ENCODE measurements at regions not wholly inside any gene's neighbourhood (a gene's known extent, or its start where the extent isn't known, plus 50 kb on each side); places are given as distances from the start of the nearest gene placed in this dataset.

DNA sequence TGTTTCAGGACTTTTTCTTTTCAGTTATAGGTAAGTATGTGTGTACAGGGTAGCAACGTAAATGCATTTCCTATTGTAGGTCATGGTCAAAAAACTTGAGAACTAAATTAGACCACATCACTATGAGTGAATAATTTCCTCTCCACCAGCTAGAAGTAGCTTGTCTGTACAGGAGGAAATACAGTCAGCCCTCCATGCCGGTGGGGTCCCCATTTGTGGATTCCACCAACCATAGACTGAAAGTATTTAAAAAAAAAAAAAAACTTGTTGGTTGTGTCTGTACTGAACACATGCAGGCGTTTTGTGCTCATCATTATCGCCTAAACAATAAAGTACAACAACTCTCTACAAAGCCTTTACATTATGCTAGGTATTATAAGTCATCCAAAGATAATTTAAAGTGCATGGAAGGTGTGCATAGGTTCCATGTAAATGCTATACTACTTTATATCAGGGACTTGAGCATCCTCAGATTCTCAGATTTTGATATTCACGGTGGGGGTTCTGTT is 94.2 kb upstream of the NDUFV2 start:
- Histone ChIP-seq H2AFZ (ENCODE audit: low read depth, low read length) (peak overlapping the region; percentile 73), H3K4me3 (peak overlapping the region; percentile 1; the same call in 1 of the 2 replicates), H4K20me1 (replicated peaks; ENCODE audit: control insufficient read depth, insufficient read depth, low read length) (no peaks in the 10 kb centered on the region), H3K79me2 (ENCODE audit: control insufficient read depth, insufficient read depth, low read length) (no peaks in the 10 kb centered on the region), H3K4me1 (replicated peaks in 1 of 2; ENCODE audit: control insufficient read depth in 2 of 2, insufficient read depth in 2 of 2, low read length in 2 of 2) (peaks cover 20 to 59% of the 10 kb centered on the region in 2 experiments), H3K9ac (ENCODE audit: insufficient read depth in 1 of 2, low read depth in 2 of 2, low read length in 2 of 2) (peak overlapping the region in 1 of 2 experiments; percentile 81; a peak in 2 of 4 replicates), H3K27ac (ENCODE audit: extremely low read depth, low read depth, low read length) (peak overlapping the region; percentile 97), H3K9me1 (ENCODE audit: control insufficient read depth, insufficient read depth, low read length) (no peaks in the 10 kb centered on the region), H3K9me3 (replicated peaks; ENCODE audit: control insufficient read depth, insufficient read depth, low read depth, low read length) (peaks cover 11% of the 10 kb centered on the region), H3K4me2 (ENCODE audit: insufficient read depth, low read length) (peak overlapping the region; percentile 73), H3K36me3 (ENCODE audit: control insufficient read depth, insufficient read depth, low read length) (no peaks in the 10 kb centered on the region), H3K27me3 (ENCODE audit: control insufficient read depth in 2 of 2, insufficient read depth in 2 of 2, low read length in 2 of 2) (no peaks in the 10 kb centered on the region)
- FAIRE-seq, result no peak
- ChIA-PET POLR2A (interaction anchor here (0.6 to 3.3 kb wide), 8 partner anchors 9 to 233 kb away, joined by 3 to 26 read pairs (median 4); no protein-coding TSS in a partner anchor), CTCF (ENCODE audit: low intra/inter-chr PET ratio) (no interaction called here)
- in situ Hi-C loops (cut with MboI) (no loop called here), intact Hi-C loops (cut with micrococcal nuclease) (no loop called here)
- no TSS peak for BruUV-seq (replicated peaks)
- peak; percentile 6; the same call in 2 of the 3 replicates for ATAC-seq
- WGBS (ENCODE audit: insufficient coverage, low coverage, missing lambda C conversion rate), result 25% methylated on average over 5 of the region's 5 CpGs
- DNase-seq (ENCODE audit: extremely low read depth in 1 of 4, low spot score in 3 of 4), result peak in 1 of 4 experiments; percentile 15
- TF ChIP-seq SAFB2 (IDR thresholded peaks at IDR 0.05; ENCODE audit: borderline replicate concordance, low read depth, low read length, severe bottlenecking), result no peak
- no peak for TF ChIP-seq ETS2 (tag; IDR thresholded peaks at IDR 0.05; ENCODE audit: borderline replicate concordance, poor library complexity, severe bottlenecking)
- TF ChIP-seq PCBP1 (IDR thresholded peaks at IDR 0.05; ENCODE audit: low read depth, low read length, poor library complexity, severe bottlenecking), result no peak
- TF ChIP-seq, protein P1, sequence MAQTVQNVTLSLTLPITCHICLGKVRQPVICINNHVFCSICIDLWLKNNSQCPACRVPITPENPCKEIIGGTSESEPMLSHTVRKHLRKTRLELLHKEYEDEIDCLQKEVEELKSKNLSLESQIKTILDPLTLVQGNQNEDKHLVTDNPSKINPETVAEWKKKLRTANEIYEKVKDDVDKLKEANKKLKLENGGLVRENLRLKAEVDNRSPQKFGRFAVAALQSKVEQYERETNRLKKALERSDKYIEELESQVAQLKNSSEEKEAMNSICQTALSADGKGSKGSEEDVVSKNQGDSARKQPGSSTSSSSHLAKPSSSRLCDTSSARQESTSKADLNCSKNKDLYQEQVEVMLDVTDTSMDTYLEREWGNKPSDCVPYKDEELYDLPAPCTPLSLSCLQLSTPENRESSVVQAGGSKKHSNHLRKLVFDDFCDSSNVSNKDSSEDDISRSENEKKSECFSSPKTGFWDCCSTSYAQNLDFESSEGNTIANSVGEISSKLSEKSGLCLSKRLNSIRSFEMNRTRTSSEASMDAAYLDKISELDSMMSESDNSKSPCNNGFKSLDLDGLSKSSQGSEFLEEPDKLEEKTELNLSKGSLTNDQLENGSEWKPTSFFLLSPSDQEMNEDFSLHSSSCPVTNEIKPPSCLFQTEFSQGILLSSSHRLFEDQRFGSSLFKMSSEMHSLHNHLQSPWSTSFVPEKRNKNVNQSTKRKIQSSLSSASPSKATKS (CRISPR knock-in tag; IDR thresholded peaks at IDR 0.05), result no peak
- TF ChIP-seq, protein P2, sequence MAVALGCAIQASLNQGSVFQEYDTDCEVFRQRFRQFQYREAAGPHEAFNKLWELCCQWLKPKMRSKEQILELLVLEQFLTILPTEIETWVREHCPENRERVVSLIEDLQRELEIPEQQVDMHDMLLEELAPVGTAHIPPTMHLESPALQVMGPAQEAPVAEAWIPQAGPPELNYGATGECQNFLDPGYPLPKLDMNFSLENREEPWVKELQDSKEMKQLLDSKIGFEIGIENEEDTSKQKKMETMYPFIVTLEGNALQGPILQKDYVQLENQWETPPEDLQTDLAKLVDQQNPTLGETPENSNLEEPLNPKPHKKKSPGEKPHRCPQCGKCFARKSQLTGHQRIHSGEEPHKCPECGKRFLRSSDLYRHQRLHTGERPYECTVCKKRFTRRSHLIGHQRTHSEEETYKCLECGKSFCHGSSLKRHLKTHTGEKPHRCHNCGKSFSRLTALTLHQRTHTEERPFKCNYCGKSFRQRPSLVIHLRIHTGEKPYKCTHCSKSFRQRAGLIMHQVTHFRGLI (CRISPR knock-in tag; IDR thresholded peaks at IDR 0.05), result no peak
- no peak for TF ChIP-seq SP1 (CRISPR knock-in tag; IDR thresholded peaks at IDR 0.05)
- TF ChIP-seq, protein P3, sequence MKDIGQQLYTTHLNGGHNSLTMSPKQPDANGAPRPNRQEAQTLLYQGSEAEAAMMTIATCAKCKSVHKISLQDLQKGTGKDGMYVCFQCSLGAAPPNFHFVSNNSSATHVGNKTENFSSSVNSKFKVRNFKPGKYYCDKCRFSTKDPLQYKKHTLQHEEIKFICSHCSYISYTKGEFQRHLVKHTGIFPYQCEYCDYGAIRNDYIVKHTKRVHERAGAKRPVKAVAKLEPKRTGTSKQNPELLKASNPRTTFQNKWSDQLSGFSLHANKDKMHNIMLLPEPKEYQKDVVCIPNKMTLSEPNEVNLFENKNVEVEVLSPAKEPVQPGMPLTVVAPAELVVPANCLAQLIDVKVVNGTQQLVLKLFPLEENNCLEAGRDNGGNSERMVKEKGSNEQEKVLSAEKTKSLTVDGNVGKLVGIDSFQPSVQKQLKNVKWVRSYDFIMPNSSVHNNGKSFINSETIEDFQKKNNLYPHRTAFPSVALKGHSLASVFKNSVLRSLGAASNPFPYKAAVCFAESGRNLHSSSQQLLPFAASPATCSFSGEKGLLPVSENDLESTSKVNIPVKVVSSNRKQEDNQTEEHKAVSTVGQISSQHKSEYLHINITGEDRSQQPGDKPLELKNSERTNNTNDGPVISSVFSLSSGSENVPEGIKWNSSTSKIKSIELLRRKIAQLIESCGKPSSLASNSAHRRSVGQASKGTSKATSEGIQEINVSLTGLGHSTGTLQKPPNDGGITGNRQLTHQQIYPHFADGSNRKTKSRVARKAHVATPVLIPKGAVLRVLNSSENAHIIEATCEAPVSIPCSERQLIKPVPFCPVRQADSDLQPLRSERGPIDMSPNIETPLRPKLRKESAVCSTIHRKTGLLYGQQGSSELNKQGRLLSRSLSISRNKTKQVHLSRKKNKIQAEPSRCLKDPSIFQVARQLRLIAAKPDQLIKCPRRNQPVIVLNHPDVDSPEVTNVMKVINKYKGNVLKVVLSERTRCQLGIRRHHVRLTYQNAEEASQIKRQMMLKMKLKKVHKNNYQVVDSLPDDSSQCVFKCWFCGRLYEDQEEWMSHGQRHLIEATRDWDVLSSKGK (CRISPR knock-in tag; IDR thresholded peaks at IDR 0.05), result 0 out of 2 replicates have a peak, but pooled peaks have one; percentile 28
- TF ChIP-seq SIN3A (IDR thresholded peaks at IDR 0.05; ENCODE audit: borderline replicate concordance in 2 of 2, control insufficient read depth in 1 of 2, low read depth in 2 of 2, low read length in 2 of 2), result no peak
- TF ChIP-seq, protein P4, sequence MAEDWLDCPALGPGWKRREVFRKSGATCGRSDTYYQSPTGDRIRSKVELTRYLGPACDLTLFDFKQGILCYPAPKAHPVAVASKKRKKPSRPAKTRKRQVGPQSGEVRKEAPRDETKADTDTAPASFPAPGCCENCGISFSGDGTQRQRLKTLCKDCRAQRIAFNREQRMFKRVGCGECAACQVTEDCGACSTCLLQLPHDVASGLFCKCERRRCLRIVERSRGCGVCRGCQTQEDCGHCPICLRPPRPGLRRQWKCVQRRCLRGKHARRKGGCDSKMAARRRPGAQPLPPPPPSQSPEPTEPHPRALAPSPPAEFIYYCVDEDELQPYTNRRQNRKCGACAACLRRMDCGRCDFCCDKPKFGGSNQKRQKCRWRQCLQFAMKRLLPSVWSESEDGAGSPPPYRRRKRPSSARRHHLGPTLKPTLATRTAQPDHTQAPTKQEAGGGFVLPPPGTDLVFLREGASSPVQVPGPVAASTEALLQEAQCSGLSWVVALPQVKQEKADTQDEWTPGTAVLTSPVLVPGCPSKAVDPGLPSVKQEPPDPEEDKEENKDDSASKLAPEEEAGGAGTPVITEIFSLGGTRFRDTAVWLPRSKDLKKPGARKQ (CRISPR knock-in tag; IDR thresholded peaks at IDR 0.05), result 0 out of 2 replicates have a peak, but pooled peaks have one; percentile 28
- 0 out of 2 replicates have a peak, but pooled peaks have one; percentile 17 for TF ChIP-seq ARID2 (IDR thresholded peaks at IDR 0.05)
- TF ChIP-seq ZNF79 (CRISPR knock-in tag; IDR thresholded peaks at IDR 0.05; ENCODE audit: low read depth), result no peak
- no peak for TF ChIP-seq ZNF143 (CRISPR knock-in tag; IDR thresholded peaks at IDR 0.05)

All from K562 (cell line).